HG03432 (cell line): ENCODE measurements at regions not wholly inside any gene's neighbourhood (a gene's known extent, or its start where the extent isn't known, plus 50 kb on each side); places are given as distances from the start of the nearest gene placed in this dataset.
"Not testable (repeated sequence)": the region's sequence is repeated elsewhere in the genome, so short reads cannot be mapped to it uniquely, and the experiment has no call there.

Experiments used
- ATAC-seq: cut with Tn5 transposase; IDR thresholded peaks from one replicate; pipeline ENCODE4 v1.9.1; 2021; ENCODE audit warnings: mild to moderate bottlenecking, moderate library complexity; ENCODE audit not compliant: unreplicated experiment

GRCh38 chr1:90864681-90865080, 147.6 kb upstream of the BARHL2 start:
- ATAC-seq: no peak

- ATAC-seq: no peak
Measured at GRCh38 chr1:90862782-90863181, 145.7 kb upstream of the BARHL2 start.

DNA sequence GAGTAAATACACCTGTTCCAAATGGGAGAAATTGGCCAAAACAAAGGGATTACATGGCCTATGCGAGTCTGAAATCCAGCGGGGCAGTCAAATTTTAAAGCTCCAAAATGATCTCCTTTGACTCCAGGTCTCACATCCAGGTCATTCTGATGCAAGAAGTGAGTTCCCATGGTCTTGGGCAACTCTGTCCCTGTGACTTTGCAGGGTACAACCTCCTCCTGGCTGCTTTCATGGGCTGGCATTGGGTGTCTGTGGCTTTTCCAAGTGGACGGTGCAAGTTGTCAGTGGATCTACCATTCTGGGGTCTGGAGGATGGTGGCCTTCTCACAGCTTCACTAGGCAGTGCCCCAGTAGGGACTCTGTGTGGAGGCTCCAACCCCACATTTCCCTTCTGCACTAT, 144.3 kb upstream of the BARHL2 start:
- ATAC-seq: not testable (repeated sequence)

DNA sequence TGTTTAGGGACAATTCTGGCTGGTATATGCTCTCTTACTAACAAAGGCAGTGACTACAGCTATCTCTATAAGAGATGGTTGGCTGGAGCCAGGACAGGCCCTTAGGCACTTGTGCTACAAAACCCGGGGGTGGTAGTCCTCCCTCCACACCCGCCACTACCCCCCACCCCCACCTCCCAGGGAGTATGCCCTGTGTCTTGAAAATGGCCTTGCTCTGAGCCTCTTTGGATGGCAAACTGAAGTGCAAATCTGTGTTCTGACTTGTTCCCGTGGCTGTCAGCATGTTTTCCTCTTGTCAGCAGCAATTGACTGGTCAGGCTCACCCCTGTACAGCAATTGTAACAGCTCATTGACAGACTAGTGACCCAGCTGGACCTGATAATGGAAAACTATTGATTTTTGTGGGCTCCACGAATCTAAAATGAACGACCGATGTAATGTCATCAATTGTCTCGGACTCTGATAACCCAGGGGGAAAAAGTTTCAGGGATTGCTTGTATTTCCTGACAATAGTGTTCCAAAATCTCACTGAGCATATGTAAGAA, 139.4 kb upstream of the BARHL2 start:
- no peak for ATAC-seq

GRCh38 chr1:90854397-90854924, 137.4 kb upstream of the BARHL2 start:
- no peak for ATAC-seq

DNA sequence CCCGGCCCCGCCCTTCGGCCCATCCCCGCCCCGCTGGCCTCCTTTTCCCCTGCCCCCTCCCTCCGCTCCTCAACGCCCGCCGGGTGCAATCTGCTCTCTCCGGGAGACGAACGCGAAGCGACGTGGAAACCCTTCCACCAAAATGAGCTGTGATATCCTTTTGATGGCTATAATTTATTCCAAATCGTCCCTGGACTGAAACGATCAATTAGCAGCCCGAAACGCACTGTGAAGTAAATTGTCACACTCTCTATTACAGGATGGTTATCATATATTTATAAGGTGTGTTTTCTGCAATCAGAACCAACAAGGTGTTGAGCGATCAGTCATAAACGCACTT, 134.6 kb upstream of the BARHL2 start:
- ATAC-seq: no peak

DNA sequence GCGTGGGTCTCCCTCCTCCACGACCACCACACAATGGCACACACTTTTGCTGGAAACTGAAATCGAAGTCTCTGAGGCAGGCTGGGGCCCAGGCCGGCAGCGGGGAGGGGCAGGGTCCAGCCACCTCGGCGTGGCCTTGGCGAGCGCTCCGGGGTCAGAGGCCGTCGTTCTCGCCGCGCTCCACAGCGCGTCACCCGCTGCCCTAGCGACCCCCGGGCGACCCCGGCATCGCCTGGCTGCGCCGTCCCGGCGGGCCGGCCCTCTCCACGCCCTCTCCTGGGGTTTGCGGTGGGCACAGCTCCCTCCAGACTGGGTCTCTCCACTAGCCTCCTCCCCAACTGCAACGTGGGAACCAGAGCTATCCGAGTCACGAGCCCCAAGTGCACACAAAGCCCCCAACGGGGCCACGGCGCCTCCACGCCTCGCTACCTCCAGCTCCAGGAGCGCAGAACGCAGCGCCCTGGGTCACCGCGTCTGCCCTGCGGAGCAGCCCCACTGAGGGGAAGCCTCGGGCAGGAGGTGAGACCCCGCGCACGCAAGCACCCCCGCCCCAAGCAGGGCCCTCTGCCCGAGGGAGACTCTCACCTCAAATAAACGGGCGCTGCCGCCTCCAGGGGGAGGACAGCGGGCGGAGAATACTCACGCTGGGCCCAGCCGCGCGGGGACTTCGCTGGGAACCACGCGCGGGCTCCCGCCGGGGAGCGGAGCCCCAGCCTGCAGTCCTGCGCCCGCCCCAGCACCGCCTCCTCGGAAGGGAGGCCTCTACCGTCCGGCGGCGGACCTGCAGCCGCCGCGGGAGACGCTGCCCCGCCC, 134.0 kb upstream of the BARHL2 start:
- peak; percentile 99 for ATAC-seq

DNA sequence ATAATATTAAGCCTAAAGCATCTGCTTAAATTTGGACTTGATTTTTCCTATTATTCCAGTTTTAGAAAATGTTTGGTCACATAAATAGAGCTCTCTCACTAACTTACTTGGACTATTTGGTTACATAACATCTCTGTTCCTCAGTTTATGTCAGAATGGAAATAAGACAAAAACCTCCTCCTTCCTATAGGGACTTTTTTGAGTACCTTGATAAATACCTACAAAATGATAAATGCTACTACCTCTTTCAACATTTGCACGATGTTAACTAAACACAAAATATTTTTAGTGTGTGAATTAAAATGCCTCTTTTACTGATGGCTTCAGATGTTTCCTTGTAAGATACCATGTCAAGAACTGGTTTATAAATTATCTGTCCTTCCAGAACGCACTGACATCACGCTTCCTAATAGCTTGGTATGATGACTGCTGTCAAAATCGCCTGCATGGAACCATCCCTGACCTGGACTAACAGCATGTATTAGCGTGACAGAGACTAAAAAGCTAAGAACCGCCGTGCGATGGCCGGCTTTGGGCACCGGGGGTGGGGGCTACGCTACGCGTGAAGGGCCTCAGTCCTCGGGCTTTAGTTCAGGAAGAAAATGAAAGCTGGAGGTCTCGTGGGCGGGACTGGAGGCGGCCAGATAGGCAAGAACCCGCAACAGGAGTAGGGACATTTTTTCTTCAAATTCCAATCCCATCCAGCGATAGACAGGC, 133.2 kb upstream of the BARHL2 start:
- ATAC-seq: peak; percentile 9

DNA sequence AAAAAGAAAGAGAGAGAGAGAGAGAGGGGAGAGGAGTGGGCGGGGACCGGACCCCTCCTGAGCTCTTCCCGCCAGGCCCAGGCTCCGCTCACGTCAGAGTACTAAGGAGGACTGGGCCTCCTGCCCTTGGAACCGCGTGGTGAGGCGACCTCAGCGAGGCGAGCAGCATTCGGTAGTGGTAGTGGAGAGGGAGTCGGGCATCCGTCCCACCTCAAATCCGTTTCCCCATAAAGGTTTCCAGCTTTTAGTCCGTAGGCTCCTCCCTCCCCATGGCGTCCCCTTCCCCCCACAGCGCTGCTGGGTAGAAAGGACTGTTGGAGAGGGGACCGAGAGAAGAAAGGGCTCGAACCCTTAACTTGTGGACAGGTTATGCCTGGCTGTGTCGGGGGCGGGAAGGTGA, 124.4 kb upstream of the BARHL2 start:
- ATAC-seq: no peak

- ATAC-seq: no peak
Measured at GRCh38 chr1:90840352-90840751, 123.2 kb upstream of the BARHL2 start.

DNA sequence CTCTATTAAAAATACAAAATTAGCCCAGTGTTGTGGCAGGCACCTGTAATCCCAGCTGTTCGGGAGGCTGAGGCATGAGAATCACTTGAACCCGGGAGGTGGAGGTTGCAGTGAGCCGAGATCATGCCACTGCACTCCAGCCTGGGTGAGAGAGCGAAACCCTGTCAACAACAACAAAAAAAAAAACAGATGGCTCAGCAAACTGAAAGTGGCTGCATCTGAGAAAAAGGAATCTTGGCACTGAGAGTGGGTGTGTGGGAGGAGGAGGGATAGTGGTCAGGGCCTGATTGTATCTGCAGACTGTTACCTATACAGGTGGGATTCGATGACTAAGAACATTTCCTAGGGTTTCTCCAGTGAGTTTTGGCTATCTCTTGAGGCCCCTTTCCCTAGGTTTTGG, 122.2 kb upstream of the BARHL2 start:
- no peak for ATAC-seq

DNA sequence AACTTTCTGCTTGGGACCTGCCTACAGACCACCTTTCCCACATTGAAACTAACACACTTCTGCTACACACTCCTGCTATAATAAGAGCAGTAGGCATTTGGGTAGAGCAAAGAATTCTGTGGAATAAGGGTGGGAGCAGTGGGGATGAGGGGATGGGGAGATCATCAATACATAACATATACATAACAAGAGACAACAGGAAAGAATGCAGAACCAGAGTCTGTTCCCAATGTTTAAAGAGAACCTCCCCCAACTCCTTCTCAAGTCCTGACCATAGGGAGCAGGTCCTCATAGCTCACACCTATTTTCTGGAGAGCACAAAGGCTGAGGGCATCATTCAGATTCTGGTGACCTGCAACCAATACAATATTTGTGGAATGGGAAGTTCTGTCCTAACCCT, 121.6 kb upstream of the BARHL2 start:
- ATAC-seq: no peak

DNA sequence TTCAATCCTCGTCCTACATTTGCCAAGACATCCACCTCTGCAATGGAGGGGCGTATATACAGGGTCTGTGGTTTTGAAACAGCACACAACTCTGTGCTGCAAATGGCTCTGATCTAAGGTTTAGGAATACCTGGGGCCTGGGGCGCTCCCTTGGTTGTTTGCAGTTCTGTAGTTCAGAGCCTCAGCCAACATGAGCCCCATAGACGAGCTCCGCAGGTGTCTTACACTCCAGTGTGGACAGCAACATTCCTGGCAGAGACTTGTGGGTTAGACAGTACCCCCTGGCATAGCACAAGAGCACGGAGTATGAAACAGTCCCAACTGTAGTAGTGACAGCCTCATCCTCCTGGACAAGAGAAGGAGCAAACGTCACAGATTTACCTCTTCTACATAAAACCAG, 120.3 kb upstream of the BARHL2 start:
- ATAC-seq: no peak

DNA sequence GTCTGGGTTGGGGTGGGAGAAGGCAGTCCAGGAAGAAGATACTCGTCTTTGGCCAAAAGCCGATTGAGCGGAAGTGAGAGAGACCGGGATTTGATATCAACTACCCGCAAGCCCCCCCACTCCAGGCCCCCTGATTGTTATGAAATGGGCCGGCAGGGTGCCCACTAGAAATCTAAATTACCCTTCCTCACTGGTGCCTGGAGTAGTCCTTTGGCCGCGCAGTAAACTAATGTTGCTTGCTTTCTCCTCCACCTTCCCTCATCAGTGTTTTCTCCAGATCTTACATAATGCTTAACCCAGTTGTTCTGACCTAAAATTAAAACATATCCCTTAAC, 119.2 kb upstream of the BARHL2 start:
- ATAC-seq: no peak

DNA sequence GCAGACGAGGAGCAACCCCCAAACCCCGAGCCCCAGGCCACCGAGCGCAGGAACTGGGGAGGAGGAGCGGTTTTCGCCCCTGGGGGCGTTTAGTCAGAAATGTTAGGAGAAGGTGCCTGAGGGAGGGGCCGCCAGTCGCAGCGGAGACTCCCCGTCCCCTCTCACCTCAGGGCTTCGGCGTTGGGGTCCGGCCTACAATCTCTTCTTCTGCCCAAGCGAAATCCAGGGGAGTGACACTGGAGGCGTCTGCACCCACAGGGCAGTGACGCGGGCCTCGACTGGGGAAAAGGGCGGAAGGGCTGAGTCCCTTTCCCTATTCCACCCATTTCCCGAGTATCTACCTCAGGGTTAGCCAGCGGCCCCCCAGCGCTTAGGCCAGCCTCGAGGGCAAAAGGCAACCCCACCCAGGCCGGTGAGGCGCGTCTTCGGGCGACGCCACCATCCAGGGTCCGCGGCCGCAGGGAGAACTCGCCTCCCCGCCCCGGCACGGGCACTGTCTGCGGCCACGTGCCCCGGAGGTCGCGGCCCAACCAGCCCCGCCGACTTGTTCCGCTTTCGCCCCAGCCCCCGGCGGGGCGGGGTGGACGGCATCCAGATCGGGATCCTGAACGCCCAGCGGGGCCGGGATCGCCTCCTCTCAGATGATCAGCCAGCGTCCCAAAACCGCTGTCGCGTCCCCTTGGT, 118.7 kb upstream of the BARHL2 start:
- no peak for ATAC-seq

GRCh38 chr1:90834886-90835660, 118.0 kb upstream of the BARHL2 start:
- ATAC-seq: no peak

DNA sequence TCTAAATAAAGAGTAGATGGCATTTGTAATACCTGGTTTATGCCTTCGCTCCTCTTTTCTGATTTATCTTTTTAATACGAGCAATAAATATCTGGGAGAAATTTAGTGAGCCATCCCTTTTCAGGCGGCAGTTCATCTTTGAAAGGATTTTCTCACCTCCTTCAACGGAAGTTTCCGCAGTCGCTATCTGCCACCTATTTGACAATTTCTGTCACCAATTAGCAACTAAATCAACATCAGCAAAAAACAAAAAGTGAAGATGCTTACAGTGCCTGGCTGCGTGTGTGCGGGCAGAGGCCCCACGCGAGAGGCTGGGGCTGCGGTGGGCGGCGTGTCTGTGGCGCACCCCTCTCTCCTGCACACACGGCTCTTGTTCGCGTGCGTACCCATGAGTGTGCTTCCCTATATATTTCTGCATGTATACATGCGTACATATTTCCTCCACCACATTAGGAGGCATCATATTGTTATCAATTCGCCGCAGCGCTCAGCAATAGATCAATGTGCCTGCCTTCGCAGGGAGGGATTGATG, 117.3 kb upstream of the BARHL2 start:
- no peak for ATAC-seq

DNA sequence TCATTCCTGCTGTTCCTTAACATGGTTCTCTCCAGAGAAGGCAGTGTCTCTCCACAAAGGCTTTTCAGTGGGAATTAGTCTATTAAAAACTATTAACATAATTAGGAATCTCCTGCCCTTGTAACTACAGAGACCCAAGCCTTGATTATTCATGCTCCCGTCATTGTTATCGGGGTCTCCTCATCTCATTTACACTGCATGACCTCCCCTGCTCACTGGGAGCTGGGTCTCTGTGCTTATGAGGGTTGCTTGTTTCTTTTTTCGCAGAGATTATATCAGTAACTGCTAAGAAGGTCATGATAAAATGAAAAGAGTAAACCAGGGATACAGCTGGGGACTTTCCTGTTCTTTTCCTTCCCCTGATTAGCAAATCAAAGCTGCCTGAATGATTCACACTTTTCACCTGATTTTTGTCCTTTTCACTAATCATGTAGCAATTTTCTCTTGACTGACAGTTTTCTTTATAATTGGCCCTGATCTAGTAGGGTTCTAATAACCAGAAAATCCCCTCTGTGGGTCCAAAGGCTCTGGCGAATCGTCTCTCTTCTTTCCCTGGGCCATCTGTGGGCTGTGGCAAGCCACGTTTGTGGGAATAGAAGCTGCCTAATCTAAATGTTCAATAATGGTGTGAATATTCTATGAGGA, 116.5 kb upstream of the BARHL2 start:
- ATAC-seq: no peak

- no peak for ATAC-seq
Measured at GRCh38 chr1:90831910-90832309, 114.8 kb upstream of the BARHL2 start.

DNA sequence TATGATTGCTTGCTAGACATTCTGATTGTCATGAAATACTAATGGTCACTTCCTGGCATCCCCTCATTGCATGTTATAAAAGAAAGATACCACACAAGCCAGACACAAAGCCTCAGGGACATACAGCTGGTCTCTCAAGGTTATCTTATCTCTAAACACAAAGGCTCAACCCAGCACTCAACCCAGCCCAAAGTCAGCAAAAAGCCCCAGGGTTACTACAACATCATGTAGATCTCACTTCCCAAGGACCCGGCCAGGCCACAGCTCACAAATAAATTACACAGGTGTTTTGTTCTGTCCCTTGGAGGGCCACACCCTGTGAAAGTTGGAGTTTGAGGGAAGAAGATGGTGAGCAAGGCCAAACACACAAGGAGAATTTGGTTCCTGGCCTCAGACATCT, 109.7 kb upstream of the BARHL2 start:
- no peak for ATAC-seq
